HG03432 (cell line): ENCODE measurements at regions not wholly inside any gene's neighbourhood (a gene's known extent, or its start where the extent isn't known, plus 50 kb on each side); places are given as distances from the start of the nearest gene placed in this dataset.
A peak's percentile ranks its signal among the peaks of the same experiment; 100 is the strongest.

Experiments used
- ATAC-seq: cut with Tn5 transposase; IDR thresholded peaks from one replicate; pipeline ENCODE4 v1.9.1; 2021; ENCODE audit warnings: mild to moderate bottlenecking, moderate library complexity; ENCODE audit not compliant: unreplicated experiment

GRCh38 chr6:99091985-99092384, 144.2 kb upstream of the FBXL4 start:
- peak; percentile 92 for ATAC-seq

- no peak for ATAC-seq
These were observed 132.4 kb upstream of the FBXL4 start for GRCh38 chr6:99080191-99080590.

DNA sequence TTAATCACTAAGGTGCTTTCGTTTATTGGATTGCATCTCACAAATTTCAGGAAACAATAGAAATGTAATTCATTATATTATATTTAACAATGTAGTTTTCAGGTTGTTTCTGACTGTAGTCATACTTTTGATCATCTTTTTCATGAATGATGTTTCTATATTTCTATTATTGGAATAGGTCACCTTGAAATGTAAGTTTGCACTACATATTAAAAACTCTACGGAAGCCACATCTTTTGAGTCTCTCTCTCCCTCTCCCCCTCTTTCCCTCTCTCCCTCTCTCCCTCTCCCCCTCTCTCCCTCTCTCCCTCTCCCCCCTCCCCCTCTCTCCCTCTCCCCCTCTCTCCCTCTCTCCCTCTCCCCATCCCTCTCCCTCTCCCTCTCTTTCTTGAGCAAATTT, 131.3 kb upstream of the FBXL4 start:
- no peak for ATAC-seq

DNA sequence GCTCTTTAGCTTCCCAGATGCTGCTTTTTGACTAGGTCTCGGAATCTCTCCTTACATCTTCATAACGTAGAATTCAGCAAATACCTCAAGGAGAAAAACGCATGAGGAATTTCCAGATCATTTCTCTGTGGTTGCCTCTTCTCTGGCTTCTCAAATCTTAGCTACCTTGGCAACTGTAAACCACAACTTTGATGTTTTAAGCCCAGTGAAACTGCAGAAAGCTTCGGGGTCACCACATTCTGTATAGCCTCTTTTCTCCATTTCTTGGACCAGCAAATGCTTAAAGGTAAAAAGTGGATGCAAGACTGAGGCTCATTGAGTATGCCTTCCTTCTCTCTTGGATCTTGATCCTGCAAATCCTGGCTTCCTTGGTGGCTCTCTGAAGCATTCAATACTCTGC, 125.5 kb upstream of the FBXL4 start:
- ATAC-seq: no peak

GRCh38 chr6:99066044-99066443, 118.3 kb upstream of the FBXL4 start:
- ATAC-seq: no peak

GRCh38 chr6:99064834-99065233, 117.1 kb upstream of the FBXL4 start:
- no peak for ATAC-seq

DNA sequence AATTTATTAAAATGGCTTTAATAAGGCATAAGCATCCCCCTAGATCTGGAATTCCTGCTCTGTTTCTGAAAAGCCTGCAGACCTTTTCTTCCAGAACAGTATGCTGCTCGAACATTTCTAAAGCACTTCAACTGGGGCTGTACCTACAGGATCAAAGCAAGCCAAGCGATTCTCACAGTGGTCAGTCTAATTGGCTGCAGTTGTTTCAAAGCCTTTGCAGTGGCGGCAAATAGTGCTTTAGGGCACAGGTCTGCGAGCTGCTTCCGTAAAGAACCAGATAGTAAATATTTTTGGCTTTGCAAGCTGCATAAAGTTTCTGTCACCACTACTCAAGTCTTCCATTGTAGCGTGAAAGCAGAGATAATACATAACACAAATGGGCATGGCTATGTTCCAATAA, 88.9 kb upstream of the FBXL4 start:
- ATAC-seq: no peak

GRCh38 chr6:99032396-99032795, 84.7 kb upstream of the FBXL4 start:
- ATAC-seq: no peak

DNA sequence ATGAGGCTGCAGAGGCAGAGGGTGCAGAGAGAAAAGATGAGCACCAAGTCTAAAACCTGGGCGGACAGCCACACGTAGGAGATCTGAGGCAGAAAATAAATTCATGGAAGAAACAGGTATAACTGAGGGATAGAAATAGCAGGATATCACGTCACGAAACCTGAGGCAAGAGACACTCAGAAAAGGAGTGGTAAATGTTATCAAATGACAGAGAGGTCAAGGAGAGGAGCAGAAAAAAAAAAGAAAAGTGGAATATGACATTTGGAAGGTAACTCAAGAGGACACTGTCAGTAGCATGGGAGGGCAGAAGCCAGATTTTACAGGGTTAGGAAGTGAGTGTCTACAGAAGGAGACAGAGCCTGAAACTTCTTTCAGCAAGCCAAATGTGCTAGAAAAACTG, 84.2 kb upstream of the FBXL4 start:
- ATAC-seq: no peak

DNA sequence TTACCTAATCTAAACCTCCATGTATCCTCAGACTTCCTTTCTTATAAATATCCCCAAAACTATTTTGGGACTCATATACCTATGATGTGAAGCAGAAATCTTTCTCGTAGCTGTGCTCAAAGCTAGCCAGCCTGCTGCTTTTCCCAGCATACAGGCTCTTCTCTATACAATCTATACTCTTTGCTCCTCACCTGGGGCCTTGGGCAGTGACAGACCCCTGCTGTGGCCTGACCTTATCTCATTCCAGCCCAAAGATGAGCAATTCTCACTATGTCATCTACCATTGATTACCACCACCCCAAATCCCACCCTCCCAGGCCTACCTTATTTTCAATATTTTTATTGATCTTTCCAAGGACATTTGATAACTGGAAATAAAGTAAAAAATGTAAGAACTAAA, 83.2 kb upstream of the FBXL4 start:
- ATAC-seq: no peak

- no peak for ATAC-seq
These were observed 78.4 kb upstream of the FBXL4 start for GRCh38 chr6:99026135-99026534.

DNA sequence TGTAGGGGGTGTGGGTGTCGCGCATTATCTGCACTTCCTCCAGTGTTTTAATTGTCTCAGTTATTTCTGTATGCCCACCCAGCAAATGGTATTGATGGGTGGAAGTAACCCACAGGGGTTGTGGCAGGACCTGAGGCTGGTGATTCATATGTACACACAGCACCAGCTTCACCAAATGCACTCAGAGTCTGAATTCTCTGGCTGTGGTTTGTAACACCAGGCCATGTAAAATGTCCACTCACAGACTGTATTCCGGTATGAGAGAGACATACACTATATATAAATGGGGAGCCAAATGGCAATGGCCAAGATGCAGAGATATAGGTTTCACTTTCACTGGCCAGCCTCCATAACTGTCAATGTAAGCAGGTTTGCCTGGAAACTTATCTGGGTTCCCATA, 76.3 kb upstream of the FBXL4 start:
- no peak for ATAC-seq

- no peak for ATAC-seq
These were observed 74.4 kb upstream of the FBXL4 start for GRCh38 chr6:99022039-99022609.

DNA sequence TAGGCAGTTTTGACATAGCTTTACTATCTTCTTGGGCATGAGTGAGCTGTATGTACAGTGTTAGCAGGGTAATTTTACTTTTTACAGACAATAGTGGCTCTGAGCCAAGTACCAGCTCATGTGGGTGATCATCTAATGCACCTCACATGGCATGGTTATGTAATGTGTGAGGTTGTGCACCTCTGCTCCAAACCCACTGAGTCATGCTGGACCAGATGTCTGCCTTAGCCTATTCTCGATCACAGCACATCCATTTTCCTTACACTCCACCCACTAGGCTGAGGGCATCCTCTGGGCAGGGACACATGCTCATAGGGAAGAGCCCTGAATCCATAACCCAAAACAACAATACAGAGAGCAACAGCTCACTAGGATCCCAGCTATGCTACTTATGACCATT, 71.6 kb upstream of the FBXL4 start:
- ATAC-seq: no peak

- no peak for ATAC-seq
These were observed 69.4 kb upstream of the FBXL4 start for GRCh38 chr6:99017150-99017549.

DNA sequence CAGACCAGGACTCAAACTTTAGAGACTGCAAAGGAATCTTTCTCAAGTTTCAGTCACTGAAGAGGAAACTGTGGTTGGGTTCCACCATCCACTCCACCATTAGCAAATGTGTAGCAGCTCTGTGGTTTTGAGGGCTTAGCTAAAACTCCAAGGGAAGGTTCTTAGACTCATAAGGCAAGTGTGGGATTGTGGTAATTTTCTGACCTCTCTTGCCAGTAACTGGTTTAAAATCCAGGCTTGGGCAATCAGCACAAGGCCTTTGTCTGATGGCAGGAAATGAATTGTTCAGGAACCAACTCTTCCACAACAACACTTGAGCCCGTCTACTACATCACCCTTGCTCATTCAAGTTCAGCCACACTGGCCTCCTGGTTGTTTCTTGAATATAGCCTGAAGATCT, 68.6 kb upstream of the FBXL4 start:
- peak; percentile 47 for ATAC-seq

GRCh38 chr6:99014061-99014460, 66.3 kb upstream of the FBXL4 start:
- ATAC-seq: no peak

DNA sequence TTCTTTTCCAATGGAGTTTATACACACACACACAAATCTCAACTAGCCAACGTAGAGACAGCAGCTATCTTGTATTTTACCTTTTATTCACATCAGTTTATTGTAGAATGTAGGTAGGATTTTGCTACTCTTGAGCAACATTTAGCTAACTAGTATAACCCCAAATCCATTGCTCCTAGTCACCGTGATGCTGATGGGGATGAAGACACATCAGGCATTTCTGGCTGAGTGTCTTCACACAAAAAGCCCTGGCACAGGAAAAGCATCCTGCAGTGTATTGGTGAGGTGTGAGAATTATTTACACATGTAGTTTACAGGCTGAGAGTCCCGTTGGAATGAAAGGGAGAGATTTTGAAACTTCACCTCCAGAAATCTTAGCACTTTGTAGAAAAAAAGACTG, 65.9 kb upstream of the FBXL4 start:
- no peak for ATAC-seq

- no peak for ATAC-seq
These were observed 65.4 kb upstream of the FBXL4 start for GRCh38 chr6:99013145-99013544.

DNA sequence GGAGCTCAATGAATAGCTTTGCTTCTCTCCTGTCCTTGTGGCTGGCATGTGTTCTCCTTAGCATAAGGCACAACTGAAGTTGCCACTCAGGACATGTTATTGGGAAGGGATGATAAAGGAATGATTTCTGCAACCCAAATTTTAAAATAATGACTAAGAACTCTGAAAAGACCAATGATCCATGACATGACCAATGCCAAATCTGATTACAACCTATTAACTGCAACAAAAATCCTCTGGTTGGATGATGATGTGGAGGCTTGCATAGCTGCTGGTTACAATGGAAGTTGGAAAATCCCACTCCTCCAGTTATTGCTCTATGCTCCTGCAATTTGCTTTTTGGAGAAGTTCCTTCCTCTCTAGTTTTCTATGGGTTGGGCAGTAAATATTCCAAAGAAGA, 63.4 kb upstream of the FBXL4 start:
- no peak for ATAC-seq

GRCh38 chr6:99002831-99003230, 55.1 kb upstream of the FBXL4 start:
- ATAC-seq: no peak

DNA sequence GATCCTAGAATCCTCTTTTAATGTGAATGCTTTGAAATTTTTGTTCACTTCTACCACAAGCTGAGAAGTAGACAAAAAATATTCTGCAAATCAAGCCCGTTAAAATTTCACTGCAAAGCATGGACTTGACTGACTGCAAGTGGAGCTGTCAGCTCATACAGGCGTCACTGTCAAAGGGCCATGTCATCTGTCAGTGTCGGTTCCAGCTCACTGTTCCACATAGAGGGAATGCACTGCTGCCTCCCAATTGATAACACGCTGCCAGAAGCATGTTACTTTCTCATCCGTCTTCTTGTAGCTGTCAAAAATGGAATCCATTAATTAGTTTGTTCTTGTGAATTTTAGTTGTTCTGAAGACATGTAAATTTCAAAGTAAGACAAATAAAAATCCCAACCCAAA, 50.4 kb upstream of the FBXL4 start:
- ATAC-seq: no peak
